ENCODE measurements at regions not wholly inside any gene's neighbourhood (a gene's known extent, or its start where the extent isn't known, plus 50 kb on each side); places are given as distances from the start of the nearest gene placed in this dataset.

DNA sequence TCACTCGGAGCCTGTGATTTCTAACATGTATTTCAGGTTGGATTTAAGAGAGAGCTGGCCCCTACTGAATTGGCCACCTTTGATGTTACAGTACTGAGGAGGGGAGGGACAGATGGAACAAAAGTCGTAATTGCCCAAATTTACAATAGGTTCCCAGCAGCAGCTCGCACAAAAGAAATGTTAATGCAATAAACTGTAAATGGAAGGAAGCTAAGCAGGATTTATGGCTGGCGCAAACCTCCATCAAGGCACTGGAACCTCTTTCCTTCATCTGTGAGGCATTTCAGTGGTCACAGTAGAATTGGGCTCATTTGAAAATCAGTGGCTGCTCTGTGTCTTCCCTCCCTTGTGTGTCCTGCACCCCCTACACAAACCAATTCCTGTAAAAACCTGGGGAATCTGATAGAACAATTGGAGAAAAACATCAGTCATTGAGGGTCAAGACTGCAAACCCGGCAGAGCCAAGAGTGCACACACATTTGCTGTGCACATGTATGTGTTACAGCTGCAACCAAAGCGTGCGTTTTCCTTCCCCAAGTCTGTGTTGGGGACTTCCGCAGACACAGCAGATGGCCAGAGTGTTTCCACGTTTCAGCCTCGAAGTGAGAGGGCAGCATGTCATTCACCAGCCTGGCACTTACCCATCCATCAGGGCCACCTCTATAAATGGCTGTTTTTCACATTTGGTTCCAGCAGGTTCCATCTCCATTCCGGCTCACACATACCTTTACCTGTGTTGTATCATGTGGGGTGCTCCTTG, 192.8 kb downstream of the TM9SF2 start:
- TF ChIP-seq EZH2phosphoT487 (IDR thresholded peaks at IDR 0.05; ENCODE audit: low read depth), result no peak
- TF ChIP-seq, protein P1, sequence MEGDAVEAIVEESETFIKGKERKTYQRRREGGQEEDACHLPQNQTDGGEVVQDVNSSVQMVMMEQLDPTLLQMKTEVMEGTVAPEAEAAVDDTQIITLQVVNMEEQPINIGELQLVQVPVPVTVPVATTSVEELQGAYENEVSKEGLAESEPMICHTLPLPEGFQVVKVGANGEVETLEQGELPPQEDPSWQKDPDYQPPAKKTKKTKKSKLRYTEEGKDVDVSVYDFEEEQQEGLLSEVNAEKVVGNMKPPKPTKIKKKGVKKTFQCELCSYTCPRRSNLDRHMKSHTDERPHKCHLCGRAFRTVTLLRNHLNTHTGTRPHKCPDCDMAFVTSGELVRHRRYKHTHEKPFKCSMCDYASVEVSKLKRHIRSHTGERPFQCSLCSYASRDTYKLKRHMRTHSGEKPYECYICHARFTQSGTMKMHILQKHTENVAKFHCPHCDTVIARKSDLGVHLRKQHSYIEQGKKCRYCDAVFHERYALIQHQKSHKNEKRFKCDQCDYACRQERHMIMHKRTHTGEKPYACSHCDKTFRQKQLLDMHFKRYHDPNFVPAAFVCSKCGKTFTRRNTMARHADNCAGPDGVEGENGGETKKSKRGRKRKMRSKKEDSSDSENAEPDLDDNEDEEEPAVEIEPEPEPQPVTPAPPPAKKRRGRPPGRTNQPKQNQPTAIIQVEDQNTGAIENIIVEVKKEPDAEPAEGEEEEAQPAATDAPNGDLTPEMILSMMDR (IDR thresholded peaks at IDR 0.05; ENCODE audit: low read depth, low read length), result no peak
